ENCODE measurements at regions not wholly inside any gene's neighbourhood (a gene's known extent, or its start where the extent isn't known, plus 50 kb on each side); places are given as distances from the start of the nearest gene placed in this dataset.

- H3K9me3 Mint-ChIP-seq = no peaks in the 10 kb centered on the region
- ATAC-seq (replicated peaks; ENCODE audit: extremely low read depth, poor library complexity, severe bottlenecking) (no peak), DNase-seq (ENCODE audit: low spot score in 2 of 2) (no peak)
These were observed 142.0 kb upstream of the ATP1B1 start for GRCh38 chr1:168964478-168964877.

DNA sequence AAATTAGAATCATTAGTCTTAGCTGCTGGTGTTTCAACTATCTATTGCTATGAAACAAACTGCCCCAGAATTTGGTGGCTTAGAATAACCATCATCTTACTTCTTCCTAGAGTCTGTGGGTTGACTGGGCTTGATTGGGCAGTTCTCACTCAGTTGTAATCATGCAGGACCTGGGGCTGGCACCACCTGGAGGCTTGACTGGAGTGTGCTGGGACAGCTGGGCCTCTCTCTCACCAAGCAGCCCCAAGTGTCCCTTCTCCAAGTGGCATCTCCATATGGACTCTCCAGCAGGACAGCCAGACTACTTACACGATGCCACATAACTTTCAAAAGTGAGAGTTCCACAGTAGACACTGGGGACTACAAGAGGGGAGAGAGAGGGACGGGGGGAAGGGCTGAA is 140.3 kb upstream of the ATP1B1 start:
- H3K4me3 Mint-ChIP-seq = no peak overlapping the region
- peaks cover 1% of the 10 kb centered on the region for H3K36me3 Mint-ChIP-seq (ENCODE audit: insufficient read depth)
- H3K27ac Mint-ChIP-seq (ENCODE audit: low read depth) = no peak overlapping the region
- H3K27me3 Mint-ChIP-seq = peaks cover 9% of the 10 kb centered on the region
- no peak for ATAC-seq (replicated peaks; ENCODE audit: extremely low read depth, poor library complexity, severe bottlenecking)
- no peak for DNase-seq (ENCODE audit: low spot score in 2 of 2)
- H3K4me1 Mint-ChIP-seq = no peaks in the 10 kb centered on the region
- no peaks in the 10 kb centered on the region for H3K9me3 Mint-ChIP-seq

More at GRCh38 chr1:168964478-168964877, 142.0 kb upstream of the ATP1B1 start:
- H3K27ac Mint-ChIP-seq (ENCODE audit: low read depth) = no peak overlapping the region
- no peaks in the 10 kb centered on the region for H3K4me1 Mint-ChIP-seq
- H3K27me3 Mint-ChIP-seq = peaks cover 27% of the 10 kb centered on the region
- H3K36me3 Mint-ChIP-seq (ENCODE audit: insufficient read depth) = peaks cover 3% of the 10 kb centered on the region
- no peak overlapping the region for H3K4me3 Mint-ChIP-seq

GRCh38 chr1:168966636-168967035 is 139.9 kb upstream of the ATP1B1 start:
- no peak overlapping the region for H3K27ac Mint-ChIP-seq (ENCODE audit: low read depth)
- DNase-seq (ENCODE audit: low spot score in 2 of 2) = no peak
- no peak overlapping the region for H3K4me3 Mint-ChIP-seq
- no peaks in the 10 kb centered on the region for H3K4me1 Mint-ChIP-seq
- no peak for ATAC-seq (replicated peaks; ENCODE audit: extremely low read depth, poor library complexity, severe bottlenecking)
- H3K36me3 Mint-ChIP-seq (ENCODE audit: insufficient read depth) = no peaks in the 10 kb centered on the region
- H3K9me3 Mint-ChIP-seq = no peaks in the 10 kb centered on the region
- H3K27me3 Mint-ChIP-seq = peaks cover 5% of the 10 kb centered on the region

GRCh38 chr1:168970926-168971659 is 135.4 kb upstream of the ATP1B1 start:
- Mint-ChIP-seq H3K27ac (ENCODE audit: low read depth) (no peak overlapping the region), H3K4me1 (no peaks in the 10 kb centered on the region), H3K36me3 (ENCODE audit: insufficient read depth) (no peaks in the 10 kb centered on the region), H3K27me3 (no peaks in the 10 kb centered on the region), H3K9me3 (no peaks in the 10 kb centered on the region), H3K4me3 (no peak overlapping the region)
- no peak for DNase-seq (ENCODE audit: low spot score in 2 of 2)
- no peak for ATAC-seq (replicated peaks; ENCODE audit: extremely low read depth, poor library complexity, severe bottlenecking)

GRCh38 chr1:168972225-168972624 is 134.3 kb upstream of the ATP1B1 start:
- Mint-ChIP-seq H3K27me3 (no peaks in the 10 kb centered on the region), H3K36me3 (ENCODE audit: insufficient read depth) (no peaks in the 10 kb centered on the region), H3K4me1 (no peaks in the 10 kb centered on the region), H3K27ac (ENCODE audit: low read depth) (no peak overlapping the region), H3K9me3 (no peaks in the 10 kb centered on the region), H3K4me3 (no peak overlapping the region)
- ATAC-seq (replicated peaks; ENCODE audit: extremely low read depth, poor library complexity, severe bottlenecking) = no peak
- no peak for DNase-seq (ENCODE audit: low spot score in 2 of 2)

DNA sequence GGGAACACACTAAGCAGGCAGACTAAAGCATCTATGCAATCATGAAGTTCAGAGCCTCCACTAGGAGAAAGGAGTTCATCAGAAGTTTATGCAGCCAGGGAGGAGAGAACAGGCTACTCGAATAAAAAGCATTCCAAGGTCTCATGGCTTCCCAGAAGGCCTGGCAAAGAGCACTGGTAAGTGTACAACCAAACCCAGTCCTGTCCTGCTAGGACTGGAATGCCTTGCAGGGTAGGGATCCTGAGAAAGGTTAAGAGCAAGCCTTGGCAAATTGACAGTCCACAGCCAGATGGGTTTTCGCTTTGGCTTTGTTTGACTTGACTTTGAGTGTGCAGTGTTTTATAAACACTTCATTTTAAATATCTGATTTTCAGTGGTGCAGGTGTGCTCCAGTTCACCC is 133.6 kb upstream of the ATP1B1 start:
- DNase-seq (ENCODE audit: low spot score in 2 of 2) (no peak), ATAC-seq (replicated peaks; ENCODE audit: extremely low read depth, poor library complexity, severe bottlenecking) (no peak)
- H3K4me3 Mint-ChIP-seq = no peak overlapping the region
- H3K27ac Mint-ChIP-seq (ENCODE audit: low read depth) = no peak overlapping the region
- H3K27me3 Mint-ChIP-seq = no peaks in the 10 kb centered on the region
- H3K9me3 Mint-ChIP-seq = no peaks in the 10 kb centered on the region
- H3K36me3 Mint-ChIP-seq (ENCODE audit: insufficient read depth) = no peaks in the 10 kb centered on the region
- H3K4me1 Mint-ChIP-seq = no peaks in the 10 kb centered on the region

- Mint-ChIP-seq H3K27me3 (no peaks in the 10 kb centered on the region), H3K4me1 (peaks cover 5% of the 10 kb centered on the region), H3K9me3 (no peaks in the 10 kb centered on the region), H3K27ac (ENCODE audit: low read depth) (no peak overlapping the region), H3K36me3 (ENCODE audit: insufficient read depth) (no peaks in the 10 kb centered on the region), H3K4me3 (no peak overlapping the region)
- ATAC-seq (replicated peaks; ENCODE audit: extremely low read depth, poor library complexity, severe bottlenecking) (no peak), DNase-seq (ENCODE audit: low spot score in 2 of 2) (no peak)
These were observed 132.4 kb upstream of the ATP1B1 start for GRCh38 chr1:168974117-168974516.

GRCh38 chr1:168974611-168975010 is 131.9 kb upstream of the ATP1B1 start:
- H3K36me3 Mint-ChIP-seq (ENCODE audit: insufficient read depth) = no peaks in the 10 kb centered on the region
- no peaks in the 10 kb centered on the region for H3K27me3 Mint-ChIP-seq
- peaks cover 6% of the 10 kb centered on the region for H3K4me1 Mint-ChIP-seq
- ATAC-seq (replicated peaks; ENCODE audit: extremely low read depth, poor library complexity, severe bottlenecking) = no peak
- H3K4me3 Mint-ChIP-seq = no peak overlapping the region
- no peak overlapping the region for H3K27ac Mint-ChIP-seq (ENCODE audit: low read depth)
- no peaks in the 10 kb centered on the region for H3K9me3 Mint-ChIP-seq
- no peak for DNase-seq (ENCODE audit: low spot score in 2 of 2)

DNA sequence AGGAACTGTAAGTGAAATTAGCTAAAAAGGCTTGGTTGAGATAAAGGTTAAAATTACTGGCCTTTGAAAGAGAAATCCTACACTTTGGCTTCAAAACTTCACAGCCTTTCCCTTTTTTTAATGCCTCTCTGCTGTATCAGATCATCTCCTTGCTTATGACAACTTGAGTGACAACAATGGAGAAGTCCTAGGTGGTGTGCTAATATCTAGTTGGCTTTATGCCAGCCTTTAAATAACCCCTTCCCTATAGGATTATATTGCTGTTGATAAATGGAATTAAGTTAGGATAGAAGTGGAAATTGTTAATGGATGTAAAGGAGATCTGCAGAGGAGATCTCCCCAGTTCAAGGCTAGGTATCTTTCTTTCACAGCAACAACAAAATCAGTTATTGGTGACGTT is 130.2 kb upstream of the ATP1B1 start:
- Mint-ChIP-seq H3K4me1 (peaks cover 6% of the 10 kb centered on the region), H3K27ac (ENCODE audit: low read depth) (no peak overlapping the region), H3K27me3 (no peaks in the 10 kb centered on the region), H3K9me3 (no peaks in the 10 kb centered on the region), H3K36me3 (ENCODE audit: insufficient read depth) (no peaks in the 10 kb centered on the region), H3K4me3 (no peak overlapping the region)
- DNase-seq (ENCODE audit: low spot score in 2 of 2) = no peak
- no peak for ATAC-seq (replicated peaks; ENCODE audit: extremely low read depth, poor library complexity, severe bottlenecking)

- no peak for ATAC-seq (replicated peaks; ENCODE audit: extremely low read depth, poor library complexity, severe bottlenecking)
- DNase-seq (ENCODE audit: low spot score in 2 of 2) = no peak
- H3K36me3 Mint-ChIP-seq (ENCODE audit: insufficient read depth) = no peaks in the 10 kb centered on the region
- H3K27me3 Mint-ChIP-seq = no peaks in the 10 kb centered on the region
- no peaks in the 10 kb centered on the region for H3K9me3 Mint-ChIP-seq
- no peak overlapping the region for H3K27ac Mint-ChIP-seq (ENCODE audit: low read depth)
- peaks cover 6% of the 10 kb centered on the region for H3K4me1 Mint-ChIP-seq
- no peak overlapping the region for H3K4me3 Mint-ChIP-seq
These were observed 128.9 kb upstream of the ATP1B1 start for GRCh38 chr1:168977618-168978017.

GRCh38 chr1:168979276-168979675 is 127.2 kb upstream of the ATP1B1 start:
- DNase-seq (ENCODE audit: low spot score in 2 of 2) (no peak), ATAC-seq (replicated peaks; ENCODE audit: extremely low read depth, poor library complexity, severe bottlenecking) (no peak)
- Mint-ChIP-seq H3K27me3 (no peaks in the 10 kb centered on the region), H3K36me3 (ENCODE audit: insufficient read depth) (no peaks in the 10 kb centered on the region), H3K4me3 (no peak overlapping the region), H3K27ac (ENCODE audit: low read depth) (no peak overlapping the region), H3K4me1 (peaks cover 6% of the 10 kb centered on the region), H3K9me3 (no peaks in the 10 kb centered on the region)

DNA sequence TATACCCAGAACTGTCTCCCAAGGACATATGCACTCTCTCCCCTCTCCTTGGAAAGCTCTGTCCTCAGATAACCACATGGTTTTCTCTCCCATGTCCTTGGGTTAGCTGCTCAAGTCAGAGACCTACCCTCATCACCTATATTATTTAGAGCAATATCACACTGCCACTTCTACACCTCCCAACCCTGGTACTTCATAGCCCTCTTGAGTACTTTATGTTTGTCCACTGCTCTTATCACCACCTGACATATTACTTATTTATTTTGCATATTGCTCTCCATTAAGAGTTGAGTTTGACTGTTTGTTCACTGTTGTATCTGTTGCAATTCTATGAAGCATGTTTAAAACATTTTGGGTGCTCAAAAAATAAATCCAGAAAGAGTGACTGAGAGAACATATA is 126.3 kb upstream of the ATP1B1 start:
- Mint-ChIP-seq H3K27ac (ENCODE audit: low read depth) (no peak overlapping the region), H3K4me1 (peaks cover 6% of the 10 kb centered on the region)
- ATAC-seq (replicated peaks; ENCODE audit: extremely low read depth, poor library complexity, severe bottlenecking) = no peak

GRCh38 chr1:168980656-168981055 is 125.8 kb upstream of the ATP1B1 start:
- no peak for DNase-seq (ENCODE audit: low spot score in 2 of 2)
- Mint-ChIP-seq H3K9me3 (no peaks in the 10 kb centered on the region), H3K27me3 (no peaks in the 10 kb centered on the region), H3K4me1 (peaks cover 6% of the 10 kb centered on the region), H3K36me3 (ENCODE audit: insufficient read depth) (no peaks in the 10 kb centered on the region), H3K27ac (ENCODE audit: low read depth) (no peak overlapping the region), H3K4me3 (no peak overlapping the region)
- ATAC-seq (replicated peaks; ENCODE audit: extremely low read depth, poor library complexity, severe bottlenecking) = no peak

More for the DNA sequence above, 126.3 kb upstream of the ATP1B1 start:
- DNase-seq (ENCODE audit: low spot score in 2 of 2) = no peak
- Mint-ChIP-seq H3K4me3 (no peak overlapping the region), H3K27me3 (no peaks in the 10 kb centered on the region), H3K36me3 (ENCODE audit: insufficient read depth) (no peaks in the 10 kb centered on the region), H3K9me3 (no peaks in the 10 kb centered on the region)

All from central memory CD8-positive, alpha-beta T cell (primary cell).